Esophagus squamous epithelium (tissue), 4 donors: ENCODE measurements at regions not wholly inside any gene's neighbourhood (a gene's known extent, or its start where the extent isn't known, plus 50 kb on each side); places are given as distances from the start of the nearest gene placed in this dataset.

Experiments used
- CTCF ChIP-seq, 6 experiments: fragments of 450-650 bp in 4 of 6; fragments of 200-600 bp in 2 of 6; sonication (generic) in 2 of 6; IDR thresholded peaks; one replicate each; pipeline ENCODE4 v1.5.1; 2016 to 2019; ENCODE audit warnings: antibody characterized with exemption in 6 of 6, mild to moderate bottlenecking in 4 of 6, moderate library complexity in 4 of 6
- POLR2A ChIP-seq, 4 donors: fragments of 450-650 bp; IDR thresholded peaks; one replicate each; pipeline ENCODE4 v1.6.1; 2017; ENCODE audit warnings: antibody characterized with exemption in 4 of 4, mild to moderate bottlenecking in 4 of 4, moderate library complexity in 3 of 4

GRCh38 chr2:158013891-158014290, 87.8 kb upstream of the UPP2 start:
- TF ChIP-seq POLR2A (IDR thresholded peaks at IDR 0.05): no peak
- no peak for TF ChIP-seq CTCF (IDR thresholded peaks at IDR 0.05)
